ENCODE measurements at regions not wholly inside any gene's neighbourhood (a gene's known extent, or its start where the extent isn't known, plus 50 kb on each side); places are given as distances from the start of the nearest gene placed in this dataset.

GRCh38 chr6:6057442-6058053 is 50.8 kb upstream of the NRN1 start:
- peak; percentile 68 for DNase-seq (ENCODE audit: low read depth)
- peak; percentile 63 for TF ChIP-seq CTCF (IDR thresholded peaks at IDR 0.05; ENCODE audit: insufficient read depth, low read depth, low read length, missing control alignments)
- no peak overlapping the region for H3K4me3 ChIP-seq (ENCODE audit: low read length)
